Fibroblast of lung (primary cell): ENCODE measurements at regions not wholly inside any gene's neighbourhood (a gene's known extent, or its start where the extent isn't known, plus 50 kb on each side); places are given as distances from the start of the nearest gene placed in this dataset.

Experiments
- CTCF ChIP-seq, 2 donors: IDR thresholded peaks in 1 of 2; conservative IDR thresholded peaks in 1 of 2; 1 replicate in 1 of 2; 2 replicates in 1 of 2; pipeline ENCODE4 v1.5.1; 2011 to 2012; ENCODE audit warnings: low read length in 2 of 2, control low read depth in 1 of 2, inconsistent platforms in 1 of 2, low read depth in 1 of 2, mild to moderate bottlenecking in 1 of 2
- EZH2 ChIP-seq: IDR thresholded peaks from 2 replicates; pipeline ENCODE4 v1.5.1; 2012; ENCODE audit warnings: low read length, control low read depth, mild to moderate bottlenecking; ENCODE audit errors: missing control alignments

GRCh38 chr4:3880615-3881120 is 114.5 kb downstream of the ADRA2C start:
- peak; percentile 45 to 49 for TF ChIP-seq CTCF (conservative IDR thresholded peaks at IDR 0.05 in 1 of 2, IDR thresholded peaks at IDR 0.05 in 1 of 2; ENCODE audit: low read depth in 1 of 2, low read length in 2 of 2)
- TF ChIP-seq EZH2: no peak
